Fibroblast of villous mesenchyme (primary cell): ENCODE measurements at regions not wholly inside any gene's neighbourhood (a gene's known extent, or its start where the extent isn't known, plus 50 kb on each side); places are given as distances from the start of the nearest gene placed in this dataset.

Experiments used
- DNase-seq: peaks from one replicate; pipeline ENCODE4 v3.0.0-alpha.2; 2010; ENCODE audit warnings: low read depth
- H3K4me3 ChIP-seq: 2 replicates; pipeline ENCODE4 v1.5.1; 2011; ENCODE audit warnings: low read depth, mild to moderate bottlenecking, low read length
- CTCF ChIP-seq: IDR thresholded peaks from 2 replicates; pipeline ENCODE4 v1.5.1; 2012; ENCODE audit warnings: low read depth, mild to moderate bottlenecking, low read length; ENCODE audit not compliant: insufficient read depth

DNA sequence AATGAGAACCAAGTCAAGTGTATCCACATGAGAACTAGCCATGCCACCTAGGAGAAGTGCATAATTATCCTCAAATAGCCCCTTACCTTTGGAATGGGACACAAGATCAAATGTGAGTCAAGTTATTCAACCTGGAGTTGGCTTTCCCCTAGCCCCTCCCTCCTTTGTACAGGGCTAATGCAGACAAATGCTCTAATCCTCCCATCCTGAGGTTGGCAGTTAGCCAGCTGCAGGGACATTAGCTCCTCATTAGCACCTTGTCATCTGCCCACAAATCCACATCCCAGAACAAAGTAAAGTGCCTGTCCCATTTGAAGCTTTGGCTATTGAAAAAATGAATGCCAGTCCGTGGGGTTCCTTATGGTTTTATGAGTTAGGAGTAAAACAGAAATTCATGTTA, 294.1 kb upstream of the FANCL start:
- no peak for DNase-seq
- H3K4me3 ChIP-seq: no peak overlapping the region
- no peak for TF ChIP-seq CTCF

DNA sequence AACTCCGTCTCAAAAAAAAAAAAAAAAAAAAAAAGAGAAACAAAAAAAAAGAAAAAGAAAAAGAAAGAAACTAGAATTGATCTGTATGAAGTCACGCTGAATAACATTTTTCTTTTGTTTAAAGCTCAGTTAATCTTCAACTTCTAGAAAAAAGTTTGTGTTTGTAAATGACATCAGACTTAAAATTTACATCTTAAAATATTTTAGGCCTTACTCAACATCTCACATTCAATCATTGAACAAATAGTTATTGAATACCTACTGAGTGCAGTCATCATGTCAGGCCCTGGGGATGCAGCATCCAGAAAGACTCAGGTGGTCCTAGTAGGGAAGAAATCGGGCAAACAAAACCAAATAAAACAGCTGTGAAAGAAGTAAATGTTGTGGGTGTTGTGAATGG, 292.3 kb upstream of the FANCL start:
- H3K4me3 ChIP-seq: no peak overlapping the region
- no peak for TF ChIP-seq CTCF
- no peak for DNase-seq

GRCh38 chr2:58532641-58533040, 291.5 kb upstream of the FANCL start:
- TF ChIP-seq CTCF: no peak
- H3K4me3 ChIP-seq: no peak overlapping the region
- DNase-seq: no peak

DNA sequence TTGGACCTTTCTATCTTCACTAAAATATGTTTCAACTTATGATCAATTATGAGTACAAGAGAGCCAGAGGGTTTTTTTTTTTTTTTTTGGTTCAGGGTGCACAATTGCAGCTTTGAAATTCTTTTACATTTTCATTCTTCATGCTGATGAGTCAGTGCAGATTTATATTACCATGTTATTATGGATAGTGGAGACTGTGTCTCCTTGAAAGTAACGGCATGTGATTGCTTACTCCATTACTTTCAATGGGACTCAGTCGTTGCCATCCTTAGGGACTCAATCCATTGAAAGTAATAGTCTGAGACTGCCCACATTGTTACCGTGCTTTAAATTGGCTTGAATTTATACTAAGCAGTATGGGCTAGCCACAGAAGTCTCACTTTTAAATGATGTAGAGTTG, 286.5 kb upstream of the FANCL start:
- no peak for DNase-seq
- no peak for TF ChIP-seq CTCF
- H3K4me3 ChIP-seq: no peak overlapping the region

GRCh38 chr2:58521803-58522554, 280.9 kb upstream of the FANCL start:
- no peak for DNase-seq
- TF ChIP-seq CTCF: no peak
- no peak overlapping the region for H3K4me3 ChIP-seq

DNA sequence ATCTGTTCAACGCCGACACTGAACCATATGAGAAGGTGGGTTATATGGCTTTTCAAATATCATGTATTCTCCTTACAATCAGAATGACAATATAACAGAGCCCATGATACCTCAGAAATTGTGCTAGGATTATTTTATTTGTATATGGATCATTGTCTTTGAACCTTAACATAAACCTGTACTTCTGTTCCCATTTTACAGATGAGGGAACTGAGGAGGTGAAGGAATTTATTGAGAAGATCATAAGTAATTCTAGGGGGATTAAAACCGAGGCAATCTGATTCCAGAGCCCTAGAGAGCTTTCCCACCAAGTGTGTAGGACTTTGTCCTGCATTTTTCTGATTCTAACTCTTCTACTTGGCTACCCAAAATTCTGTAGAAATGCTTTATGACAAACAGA, 279.8 kb upstream of the FANCL start:
- DNase-seq: no peak
- TF ChIP-seq CTCF: no peak
- H3K4me3 ChIP-seq: no peak overlapping the region

GRCh38 chr2:58517881-58518280, 276.8 kb upstream of the FANCL start:
- DNase-seq: no peak
- no peak overlapping the region for H3K4me3 ChIP-seq
- TF ChIP-seq CTCF: no peak
